ENCODE measurements at regions not wholly inside any gene's neighbourhood (a gene's known extent, or its start where the extent isn't known, plus 50 kb on each side); places are given as distances from the start of the nearest gene placed in this dataset.

DNA sequence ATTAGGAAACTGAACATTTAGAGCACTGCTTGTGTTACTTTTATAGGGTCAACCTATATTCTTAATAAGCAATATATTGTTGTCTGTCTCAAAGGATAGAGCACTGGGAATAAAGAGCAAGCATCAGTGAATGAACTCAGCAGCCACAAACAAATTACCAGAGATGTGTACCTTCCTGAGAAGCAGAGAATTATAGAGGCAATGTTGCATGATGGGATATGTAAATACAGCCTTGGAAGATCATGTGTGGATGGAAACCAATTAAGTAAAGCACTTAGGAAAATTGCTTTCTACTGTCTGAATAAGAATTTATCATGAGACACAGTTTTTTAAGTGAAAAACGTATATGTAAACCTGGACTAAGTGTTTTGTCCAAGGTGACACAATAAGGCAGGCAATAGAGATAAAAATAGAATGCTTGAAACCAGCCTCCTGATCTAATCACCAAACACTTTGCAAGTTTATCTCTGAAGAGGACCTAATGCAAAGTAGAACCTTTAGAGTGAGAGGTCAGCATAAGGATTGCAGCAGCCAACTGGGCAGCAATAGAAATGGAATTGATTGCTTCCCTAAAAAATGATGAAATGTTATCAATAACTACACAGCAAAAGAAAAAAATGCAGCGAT, 848.0 kb downstream of the TUSC7 start:
- ChIA-PET POLR2A (no interaction called here), CTCF (no interaction called here)
- no peak for DNase-seq (ENCODE audit: extremely low spot score)
- TF ChIP-seq, protein P1, sequence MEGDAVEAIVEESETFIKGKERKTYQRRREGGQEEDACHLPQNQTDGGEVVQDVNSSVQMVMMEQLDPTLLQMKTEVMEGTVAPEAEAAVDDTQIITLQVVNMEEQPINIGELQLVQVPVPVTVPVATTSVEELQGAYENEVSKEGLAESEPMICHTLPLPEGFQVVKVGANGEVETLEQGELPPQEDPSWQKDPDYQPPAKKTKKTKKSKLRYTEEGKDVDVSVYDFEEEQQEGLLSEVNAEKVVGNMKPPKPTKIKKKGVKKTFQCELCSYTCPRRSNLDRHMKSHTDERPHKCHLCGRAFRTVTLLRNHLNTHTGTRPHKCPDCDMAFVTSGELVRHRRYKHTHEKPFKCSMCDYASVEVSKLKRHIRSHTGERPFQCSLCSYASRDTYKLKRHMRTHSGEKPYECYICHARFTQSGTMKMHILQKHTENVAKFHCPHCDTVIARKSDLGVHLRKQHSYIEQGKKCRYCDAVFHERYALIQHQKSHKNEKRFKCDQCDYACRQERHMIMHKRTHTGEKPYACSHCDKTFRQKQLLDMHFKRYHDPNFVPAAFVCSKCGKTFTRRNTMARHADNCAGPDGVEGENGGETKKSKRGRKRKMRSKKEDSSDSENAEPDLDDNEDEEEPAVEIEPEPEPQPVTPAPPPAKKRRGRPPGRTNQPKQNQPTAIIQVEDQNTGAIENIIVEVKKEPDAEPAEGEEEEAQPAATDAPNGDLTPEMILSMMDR (IDR thresholded peaks at IDR 0.05; ENCODE audit: control extremely low read depth, extremely low read depth, low read depth, missing control alignments), result no peak

DNA sequence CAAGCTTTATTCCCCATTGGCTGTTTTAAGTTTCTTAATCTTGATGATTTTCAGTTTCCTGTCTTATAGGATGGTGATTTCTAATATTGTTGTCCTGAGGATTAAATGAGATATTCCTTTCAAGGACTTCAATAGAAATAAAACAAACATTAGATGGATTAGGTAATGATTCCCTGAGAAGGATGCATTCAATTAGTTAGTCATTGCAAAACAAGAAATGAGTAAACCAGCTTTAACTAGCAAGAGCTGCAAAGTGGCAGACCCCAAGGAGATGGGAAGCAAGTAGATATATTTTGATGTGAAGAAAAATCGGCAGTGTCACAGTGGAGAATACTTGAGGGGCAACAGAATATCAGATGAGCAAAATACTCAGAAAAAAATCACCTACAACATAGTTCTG, 849.1 kb downstream of the TUSC7 start:
- no peak for DNase-seq (ENCODE audit: extremely low spot score)
- TF ChIP-seq, protein P1 (IDR thresholded peaks at IDR 0.05; ENCODE audit: control extremely low read depth, extremely low read depth, low read depth, missing control alignments), result no peak
- CTCF ChIA-PET, result no interaction called here
- POLR2A ChIA-PET, result no interaction called here

DNA sequence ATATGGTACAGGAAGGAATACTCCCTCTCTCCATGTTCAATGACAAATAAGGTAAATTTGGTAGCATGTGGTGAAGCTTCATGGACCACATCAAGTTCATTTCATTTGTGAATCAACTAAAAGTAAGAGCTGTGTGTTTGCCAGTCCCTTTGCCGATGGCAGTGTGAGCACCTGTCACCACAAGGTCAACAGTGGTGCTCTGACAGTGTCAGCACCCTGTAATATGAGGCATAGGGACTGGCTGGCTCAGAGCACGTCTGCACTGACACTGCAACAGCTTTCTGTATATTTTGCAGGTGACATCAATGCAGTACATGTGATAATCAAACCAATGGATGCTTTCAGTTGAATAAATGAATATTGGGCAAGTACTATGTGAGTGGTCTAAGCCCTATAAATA, 852.4 kb downstream of the TUSC7 start:
- DNase-seq (ENCODE audit: extremely low spot score), result no peak
- POLR2A ChIA-PET, result no interaction called here
- CTCF ChIA-PET, result no interaction called here
- TF ChIP-seq, protein P1 (IDR thresholded peaks at IDR 0.05; ENCODE audit: control extremely low read depth, extremely low read depth, low read depth, missing control alignments), result no peak

DNA sequence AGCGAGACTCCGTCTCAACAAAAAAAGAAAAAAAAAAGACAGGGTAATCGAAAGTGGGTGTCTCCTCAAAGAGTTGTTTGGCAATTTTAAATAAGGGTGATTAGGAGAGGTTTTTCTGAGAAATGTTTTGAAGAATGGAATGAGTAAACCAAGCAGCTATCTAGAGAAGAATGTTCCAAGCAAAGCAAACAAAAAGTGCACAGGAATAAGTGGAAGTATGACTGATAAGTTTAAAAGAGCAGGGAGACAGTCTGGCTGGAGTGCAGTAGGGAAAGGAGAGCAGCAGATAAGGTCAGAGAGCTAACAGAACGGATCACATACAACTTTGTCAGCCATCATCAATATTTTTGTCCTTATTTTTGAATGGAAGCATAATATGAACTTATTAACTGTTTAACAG, 853.5 kb downstream of the TUSC7 start:
- DNase-seq (ENCODE audit: extremely low spot score), result no peak
- TF ChIP-seq, protein P1 (IDR thresholded peaks at IDR 0.05; ENCODE audit: control extremely low read depth, extremely low read depth, low read depth, missing control alignments), result no peak
- ChIA-PET POLR2A (no interaction called here), CTCF (no interaction called here)

DNA sequence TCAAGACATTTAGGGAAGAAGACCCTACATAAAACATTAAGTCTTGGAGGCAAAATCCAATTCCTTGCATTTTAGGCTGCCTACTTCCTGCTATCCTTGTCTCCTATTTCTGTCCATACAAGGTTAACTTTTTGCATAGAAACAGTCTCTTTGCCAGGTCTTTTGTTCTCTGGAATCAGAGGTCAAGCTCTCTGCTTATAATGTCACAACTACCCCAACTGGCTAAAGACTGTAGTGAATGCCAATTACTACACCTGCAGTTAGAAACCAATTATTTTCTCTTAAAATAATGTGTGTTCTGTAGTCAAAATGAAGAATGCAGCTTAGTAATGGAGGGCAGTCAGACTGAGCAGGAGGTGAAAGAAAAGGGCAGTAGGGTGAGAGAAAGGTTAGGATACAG, 856.2 kb downstream of the TUSC7 start:
- TF ChIP-seq, protein P1 (IDR thresholded peaks at IDR 0.05; ENCODE audit: control extremely low read depth, extremely low read depth, low read depth, missing control alignments), result no peak
- ChIA-PET CTCF (interaction anchor here (0.9 to 2.3 kb wide), 2 partner anchors 13 to 34 kb away, joined by 3 to 8 read pairs; no protein-coding TSS in a partner anchor), POLR2A (no interaction called here)
- no peak for DNase-seq (ENCODE audit: extremely low spot score)

DNA sequence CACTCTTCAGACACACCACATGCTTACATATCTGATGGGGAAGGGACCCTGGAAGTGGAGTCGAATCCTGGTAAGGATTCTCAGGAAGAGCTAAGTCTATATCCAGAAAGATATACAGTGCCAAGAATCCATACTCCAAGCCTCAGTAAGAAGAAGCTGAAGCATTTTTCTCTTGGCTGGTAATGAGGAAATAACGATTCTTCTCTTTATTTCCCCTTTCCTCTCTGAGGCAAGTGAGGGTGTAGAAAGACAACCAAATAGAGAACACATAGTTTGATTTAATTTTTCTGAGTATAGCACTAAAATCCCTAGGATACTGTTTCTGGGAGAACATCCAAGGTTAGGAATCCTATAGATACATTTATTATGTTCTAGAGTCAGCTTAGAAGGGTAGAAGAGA, 857.3 kb downstream of the TUSC7 start:
- CTCF ChIA-PET, result interaction anchor here (1.4 to 2.3 kb wide), 2 partner anchors 14 to 18 kb away, joined by 6 to 8 read pairs; no protein-coding TSS in a partner anchor
- TF ChIP-seq, protein P1 (IDR thresholded peaks at IDR 0.05; ENCODE audit: control extremely low read depth, extremely low read depth, low read depth, missing control alignments), result no peak
- POLR2A ChIA-PET, result no interaction called here
- no peak for DNase-seq (ENCODE audit: extremely low spot score)
